A172 (cell line): ENCODE measurements at regions not wholly inside any gene's neighbourhood (a gene's known extent, or its start where the extent isn't known, plus 50 kb on each side); places are given as distances from the start of the nearest gene placed in this dataset.

ENCODE experiments used
- DNase-seq: peaks from one replicate; pipeline ENCODE4 v3.0.0-alpha.2; 2015; ENCODE audit warnings: low spot score

- DNase-seq, result no peak
Observed at GRCh38 chr4:79025170-79025569, 85.9 kb upstream of the PAQR3 start.

GRCh38 chr4:79023799-79024770 is 84.8 kb upstream of the PAQR3 start:
- DNase-seq, result no peak

- no peak for DNase-seq
Observed at GRCh38 chr4:79022529-79022928, 83.3 kb upstream of the PAQR3 start.

GRCh38 chr4:79017481-79017880 is 78.2 kb upstream of the PAQR3 start:
- DNase-seq, result no peak

GRCh38 chr4:79016878-79017277 is 77.6 kb upstream of the PAQR3 start:
- DNase-seq, result no peak

- no peak for DNase-seq
Observed at GRCh38 chr4:79015411-79015810, 76.2 kb upstream of the PAQR3 start.

- no peak for DNase-seq
Observed at GRCh38 chr4:79014230-79014629, 75.0 kb upstream of the PAQR3 start.

GRCh38 chr4:79013756-79014155 is 74.5 kb upstream of the PAQR3 start:
- no peak for DNase-seq

- DNase-seq, result no peak
Observed at GRCh38 chr4:78990938-78991810, 51.9 kb upstream of the PAQR3 start.

- no peak for DNase-seq
Observed at GRCh38 chr4:78989697-78990270, 50.5 kb upstream of the PAQR3 start.
